ENCODE measurements at regions not wholly inside any gene's neighbourhood (a gene's known extent, or its start where the extent isn't known, plus 50 kb on each side); places are given as distances from the start of the nearest gene placed in this dataset.
"Not testable (repeated sequence)": the region's sequence is repeated elsewhere in the genome, so short reads cannot be mapped to it uniquely, and the experiment has no call there.

GRCh38 chr6:144568241-144568640 lies 283.1 kb downstream of the UTRN start (continued):
- TF ChIP-seq CREB1 (CRISPR knock-in tag; IDR thresholded peaks at IDR 0.05; ENCODE audit: low read depth) (no peak), STAT1 (IDR thresholded peaks at IDR 0.05; ENCODE audit: unreplicated experiment) (no peak), POLR2AphosphoS5 (IDR thresholded peaks at IDR 0.05; ENCODE audit: low read depth) (no peak), EZH2 (IDR thresholded peaks at IDR 0.05; ENCODE audit: low read depth, unreplicated experiment) (no peak), NANOG (IDR thresholded peaks at IDR 0.05; ENCODE audit: borderline replicate concordance) (no peak), ETS1 (IDR thresholded peaks at IDR 0.05) (no peak)
- TF ChIP-seq, protein P1, sequence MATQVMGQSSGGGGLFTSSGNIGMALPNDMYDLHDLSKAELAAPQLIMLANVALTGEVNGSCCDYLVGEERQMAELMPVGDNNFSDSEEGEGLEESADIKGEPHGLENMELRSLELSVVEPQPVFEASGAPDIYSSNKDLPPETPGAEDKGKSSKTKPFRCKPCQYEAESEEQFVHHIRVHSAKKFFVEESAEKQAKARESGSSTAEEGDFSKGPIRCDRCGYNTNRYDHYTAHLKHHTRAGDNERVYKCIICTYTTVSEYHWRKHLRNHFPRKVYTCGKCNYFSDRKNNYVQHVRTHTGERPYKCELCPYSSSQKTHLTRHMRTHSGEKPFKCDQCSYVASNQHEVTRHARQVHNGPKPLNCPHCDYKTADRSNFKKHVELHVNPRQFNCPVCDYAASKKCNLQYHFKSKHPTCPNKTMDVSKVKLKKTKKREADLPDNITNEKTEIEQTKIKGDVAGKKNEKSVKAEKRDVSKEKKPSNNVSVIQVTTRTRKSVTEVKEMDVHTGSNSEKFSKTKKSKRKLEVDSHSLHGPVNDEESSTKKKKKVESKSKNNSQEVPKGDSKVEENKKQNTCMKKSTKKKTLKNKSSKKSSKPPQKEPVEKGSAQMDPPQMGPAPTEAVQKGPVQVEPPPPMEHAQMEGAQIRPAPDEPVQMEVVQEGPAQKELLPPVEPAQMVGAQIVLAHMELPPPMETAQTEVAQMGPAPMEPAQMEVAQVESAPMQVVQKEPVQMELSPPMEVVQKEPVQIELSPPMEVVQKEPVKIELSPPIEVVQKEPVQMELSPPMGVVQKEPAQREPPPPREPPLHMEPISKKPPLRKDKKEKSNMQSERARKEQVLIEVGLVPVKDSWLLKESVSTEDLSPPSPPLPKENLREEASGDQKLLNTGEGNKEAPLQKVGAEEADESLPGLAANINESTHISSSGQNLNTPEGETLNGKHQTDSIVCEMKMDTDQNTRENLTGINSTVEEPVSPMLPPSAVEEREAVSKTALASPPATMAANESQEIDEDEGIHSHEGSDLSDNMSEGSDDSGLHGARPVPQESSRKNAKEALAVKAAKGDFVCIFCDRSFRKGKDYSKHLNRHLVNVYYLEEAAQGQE (IDR thresholded peaks at IDR 0.05; ENCODE audit: unreplicated experiment): no peak

- not testable (repeated sequence) for H3K27ac Mint-ChIP-seq; H3K4me1 ChIP-seq (ENCODE audit: insufficient read depth); H3K27ac ChIP-seq (ENCODE audit: low read depth); H3K79me2 ChIP-seq (replicated peaks; ENCODE audit: insufficient read depth); H3K4me3 Mint-ChIP-seq; H3K4me3 ChIP-seq; DNase-seq (ENCODE audit: low spot score); H3K9me3 Mint-ChIP-seq; H2AFZ ChIP-seq; H4K20me1 ChIP-seq (replicated peaks; ENCODE audit: insufficient read depth); H3F3A ChIP-seq (replicated peaks; ENCODE audit: low read depth); H3K4me2 ChIP-seq; H3K4me1 Mint-ChIP-seq; H3K27me3 Mint-ChIP-seq (ENCODE audit: insufficient read depth, low read depth, poor library complexity); H3K36me3 Mint-ChIP-seq (ENCODE audit: low read depth); H3K9me2 ChIP-seq (ENCODE audit: insufficient read depth); H3K27me3 ChIP-seq (ENCODE audit: insufficient read depth); ATAC-seq; H3K36me3 ChIP-seq (ENCODE audit: insufficient read depth)
Measured at GRCh38 chr6:144572541-144572940, 287.4 kb downstream of the UTRN start.

GRCh38 chr6:144574796-144575195 lies 289.7 kb downstream of the UTRN start:
- Histone ChIP-seq H3K79me2 (replicated peaks; ENCODE audit: insufficient read depth) (no peaks in the 10 kb centered on the region), H3K9me2 (ENCODE audit: insufficient read depth) (no peaks in the 10 kb centered on the region), H2AFZ (no peak overlapping the region), H3K27ac (ENCODE audit: low read depth) (no peak overlapping the region), H4K20me1 (replicated peaks; ENCODE audit: insufficient read depth) (no peaks in the 10 kb centered on the region), H3K4me3 (no peak overlapping the region), H3F3A (replicated peaks; ENCODE audit: low read depth) (no peaks in the 10 kb centered on the region), H3K36me3 (ENCODE audit: insufficient read depth) (no peaks in the 10 kb centered on the region), H3K27me3 (ENCODE audit: insufficient read depth) (no peaks in the 10 kb centered on the region), H3K4me1 (ENCODE audit: insufficient read depth) (no peaks in the 10 kb centered on the region), H3K4me2 (no peak overlapping the region)
- no peak overlapping the region for H3K4me3 Mint-ChIP-seq
- no peak overlapping the region for H3K27ac Mint-ChIP-seq
- H3K4me1 Mint-ChIP-seq: no peaks in the 10 kb centered on the region
- TF ChIP-seq STAT1 (IDR thresholded peaks at IDR 0.05; ENCODE audit: unreplicated experiment) (no peak), CREB1 (CRISPR knock-in tag; IDR thresholded peaks at IDR 0.05; ENCODE audit: low read depth) (no peak), NANOG (IDR thresholded peaks at IDR 0.05; ENCODE audit: borderline replicate concordance) (no peak), JUNB (IDR thresholded peaks at IDR 0.05; ENCODE audit: unreplicated experiment) (no peak), ZNF331 (CRISPR knock-in tag; IDR thresholded peaks at IDR 0.05; ENCODE audit: low read depth) (no peak), ETS1 (IDR thresholded peaks at IDR 0.05) (no peak), CTCF (conservative IDR thresholded peaks at IDR 0.05; ENCODE audit: low read depth in 2 of 2) (no peak), POLR2AphosphoS5 (IDR thresholded peaks at IDR 0.05; ENCODE audit: low read depth) (no peak), EZH2phosphoT487 (IDR thresholded peaks at IDR 0.05; ENCODE audit: unreplicated experiment) (no peak)
- H3K9me3 Mint-ChIP-seq: no peaks in the 10 kb centered on the region
- H3K36me3 Mint-ChIP-seq (ENCODE audit: low read depth): peaks cover 17% of the 10 kb centered on the region; the same call in 2 of the 3 replicates
- DNase-seq (ENCODE audit: low spot score): no peak
- no peak for ATAC-seq
- H3K27me3 Mint-ChIP-seq (ENCODE audit: insufficient read depth, low read depth, poor library complexity): peaks cover 3% of the 10 kb centered on the region

Measured in GM23338 (cell line).